Right lobe of liver (tissue), 6 donors: ENCODE measurements at regions not wholly inside any gene's neighbourhood (a gene's known extent, or its start where the extent isn't known, plus 50 kb on each side); places are given as distances from the start of the nearest gene placed in this dataset.
A peak's percentile ranks its signal among the peaks of the same experiment; 100 is the strongest.

Source experiments
- ATAC-seq, 4 donors: fragments of 200-7000 bp; cut with Tn5 transposase; one replicate each; pipeline ENCODE4 v1.9.1; 2020; ENCODE audit warnings: mild to moderate bottlenecking in 4 of 4, moderate library complexity in 4 of 4
- DNase-seq, 3 donors: peaks; one replicate each; pipeline ENCODE4 v3.0.0-alpha.2; 2020
- H3K27ac ChIP-seq, 3 donors: fragments of 200-600 bp; one replicate each; pipeline ENCODE4 v1.8.0; 2022
- H3K27me3 ChIP-seq, 2 donors: fragments of 200-600 bp; one replicate each; pipeline ENCODE4 v1.8.0; 2022
- H3K36me3 ChIP-seq, 4 donors: fragments of 200-600 bp; sonication (generic) in 1 of 4; one replicate each; pipeline versions ENCODE4 v1.5.1 to v1.8.0; 2017 to 2022; ENCODE audit warnings: control low read depth in 1 of 4
- H3K4me1 ChIP-seq, 4 donors: fragments of 200-600 bp; sonication (generic) in 1 of 4; one replicate each; pipeline versions ENCODE4 v1.5.1 to v1.8.0; 2017 to 2022; ENCODE audit warnings: control low read depth in 1 of 4
- H3K4me3 ChIP-seq, 3 donors: fragments of 200-600 bp; one replicate each; pipeline ENCODE4 v1.8.0; 2022
- H3K9me3 ChIP-seq, 4 donors: fragments of 200-600 bp; sonication (generic) in 1 of 4; one replicate each; pipeline versions ENCODE4 v1.5.1 to v1.8.0; 2017 to 2022; ENCODE audit warnings: control low read depth in 1 of 4
- POLR2A ChIP-seq: fragments of 450-650 bp; IDR thresholded peaks from one replicate; pipeline ENCODE4 v1.6.1; 2017; ENCODE audit warnings: antibody characterized with exemption, mild to moderate bottlenecking
- WGBS: methylation state at CpG from one replicate; pipeline ENCODE4 v1.1.6; 2018; ENCODE audit warnings: low coverage, low lambda C conversion rate; ENCODE audit not compliant: insufficient coverage; ENCODE audit errors: missing lambda C conversion rate; 5-methylcytosine and 5-hydroxymethylcytosine counted together
- intact Hi-C, 2 donors: fragments of 100-400 bp; cut with DNase I; formaldehyde crosslinking; loops; one replicate each; pipeline versions ENCODE4 v1.11.2 to v1.14.1; 2022
- TF ChIP-seq, protein P1 (sequence below), 4 donors: fragments of 200-600 bp in 3 of 4; fragments of 450-650 bp in 1 of 4; IDR thresholded peaks; one replicate each; pipeline versions ENCODE4 v1.5.1 to v1.8.0; 2016 to 2022; ENCODE audit warnings: antibody characterized with exemption in 4 of 4, mild to moderate bottlenecking in 2 of 4
- donor health status: DM: no; HTN: yes; CAD: no.
- donor health status: DM: no; HTN: no; CAD: no.
- donor health status: DM: no; HTN: no; CAD: no.
- donor health status: DM: no; HTN: yes; CAD: no.
- donor health status: DM: no; HTN: yes; CAD: no.

DNA sequence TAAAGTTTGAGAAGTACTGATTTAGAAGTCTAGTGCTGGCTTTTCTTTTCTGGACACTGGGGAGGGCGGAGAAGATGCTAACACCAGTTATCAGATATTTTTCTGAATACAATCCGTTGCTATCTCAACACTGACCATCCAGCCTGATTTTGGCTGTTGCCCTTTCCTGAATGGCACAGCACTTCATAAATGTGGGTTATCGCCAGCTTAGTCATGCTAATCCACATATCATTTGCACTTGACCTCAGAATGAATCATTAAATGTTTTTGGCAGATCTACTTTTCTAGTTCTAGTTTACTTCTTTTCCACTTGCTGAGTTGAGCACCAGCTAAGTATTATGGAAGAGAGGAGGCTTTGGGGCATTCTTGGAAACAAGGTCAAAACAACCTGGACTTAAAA is 60.8 kb upstream of the ESX1 start:
- 35% methylated on average over 2 of the region's 3 CpGs for WGBS
- intact Hi-C loops, result no loop called here
- ATAC-seq (peak in 1 of 4 donors; percentile 44), DNase-seq (no peak)
- no peak for TF ChIP-seq POLR2A
- TF ChIP-seq, protein P1, sequence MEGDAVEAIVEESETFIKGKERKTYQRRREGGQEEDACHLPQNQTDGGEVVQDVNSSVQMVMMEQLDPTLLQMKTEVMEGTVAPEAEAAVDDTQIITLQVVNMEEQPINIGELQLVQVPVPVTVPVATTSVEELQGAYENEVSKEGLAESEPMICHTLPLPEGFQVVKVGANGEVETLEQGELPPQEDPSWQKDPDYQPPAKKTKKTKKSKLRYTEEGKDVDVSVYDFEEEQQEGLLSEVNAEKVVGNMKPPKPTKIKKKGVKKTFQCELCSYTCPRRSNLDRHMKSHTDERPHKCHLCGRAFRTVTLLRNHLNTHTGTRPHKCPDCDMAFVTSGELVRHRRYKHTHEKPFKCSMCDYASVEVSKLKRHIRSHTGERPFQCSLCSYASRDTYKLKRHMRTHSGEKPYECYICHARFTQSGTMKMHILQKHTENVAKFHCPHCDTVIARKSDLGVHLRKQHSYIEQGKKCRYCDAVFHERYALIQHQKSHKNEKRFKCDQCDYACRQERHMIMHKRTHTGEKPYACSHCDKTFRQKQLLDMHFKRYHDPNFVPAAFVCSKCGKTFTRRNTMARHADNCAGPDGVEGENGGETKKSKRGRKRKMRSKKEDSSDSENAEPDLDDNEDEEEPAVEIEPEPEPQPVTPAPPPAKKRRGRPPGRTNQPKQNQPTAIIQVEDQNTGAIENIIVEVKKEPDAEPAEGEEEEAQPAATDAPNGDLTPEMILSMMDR (IDR thresholded peaks at IDR 0.05), result no peak
- H3K4me1 ChIP-seq, result no peaks in the 10 kb centered on the region
- no peaks in the 10 kb centered on the region for H3K36me3 ChIP-seq
- no peaks in the 10 kb centered on the region for H3K27me3 ChIP-seq
- no peak overlapping the region for H3K27ac ChIP-seq
- H3K9me3 ChIP-seq, result no peaks in the 10 kb centered on the region
- no peak overlapping the region for H3K4me3 ChIP-seq

DNA sequence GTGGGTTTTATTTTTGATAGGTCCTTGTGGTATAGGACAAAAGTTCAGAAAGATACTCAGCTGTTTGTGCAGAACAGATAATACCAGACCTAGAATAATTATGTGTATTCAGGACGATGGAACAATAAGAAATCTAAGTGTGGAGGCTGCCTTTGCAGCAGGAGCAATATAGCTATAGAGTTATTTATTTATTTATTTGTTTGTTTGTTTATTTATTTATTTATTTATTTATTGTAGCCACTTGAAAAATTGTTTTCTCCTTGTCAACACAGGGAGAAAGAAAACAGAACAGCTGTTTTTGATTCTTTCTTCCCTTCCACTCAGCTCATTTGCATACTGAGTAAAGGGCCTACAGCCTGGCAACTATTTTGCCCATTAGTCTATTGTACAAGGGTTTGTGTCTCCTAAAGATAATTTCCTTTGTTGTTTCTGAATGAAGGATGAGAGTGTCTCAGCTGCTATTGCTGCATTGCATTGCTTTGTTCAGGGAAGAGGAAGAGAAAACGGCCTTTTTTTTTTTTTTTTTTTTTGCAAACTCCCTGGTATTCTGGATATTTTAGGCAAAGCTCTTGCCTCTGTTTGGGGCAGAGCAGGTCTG is 56.0 kb upstream of the ESX1 start:
- H3K4me1 ChIP-seq, result no peaks in the 10 kb centered on the region
- no peaks in the 10 kb centered on the region for H3K9me3 ChIP-seq
- H3K27me3 ChIP-seq, result no peaks in the 10 kb centered on the region
- TF ChIP-seq, protein P1 (IDR thresholded peaks at IDR 0.05), result no peak
- no peak for TF ChIP-seq POLR2A
- no peak for ATAC-seq
- 39% methylated on average over 2 of the region's 2 CpGs for WGBS
- no peaks in the 10 kb centered on the region for H3K36me3 ChIP-seq
- intact Hi-C loops, result no loop called here
- no peak overlapping the region for H3K27ac ChIP-seq
- no peak for DNase-seq
- no peak overlapping the region for H3K4me3 ChIP-seq

DNA sequence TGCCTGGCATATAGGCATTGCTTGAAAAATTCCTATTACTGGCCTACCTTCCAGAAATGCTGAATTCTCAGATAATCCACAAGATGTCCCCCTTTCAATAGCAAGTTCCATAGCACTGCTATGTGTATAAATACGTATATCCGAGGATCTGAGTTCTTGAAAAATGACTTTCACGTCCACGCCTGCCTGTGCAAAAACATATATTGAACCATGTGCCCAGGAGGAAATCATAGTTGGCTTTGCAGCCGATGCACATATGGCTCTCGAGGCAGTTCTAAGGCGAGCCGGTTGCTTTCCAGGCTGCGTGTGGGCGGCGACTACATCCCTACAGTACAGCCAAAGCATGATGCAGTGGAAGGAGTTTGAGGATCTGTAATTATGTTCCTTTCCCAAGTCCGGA is 55.4 kb upstream of the ESX1 start:
- ATAC-seq (peak; percentile 21 to 77 (median 58)), DNase-seq (no peak)
- no peaks in the 10 kb centered on the region for H3K4me1 ChIP-seq
- intact Hi-C loops, result no loop called here
- 30% methylated on average over 8 of the region's 12 CpGs for WGBS
- no peaks in the 10 kb centered on the region for H3K27me3 ChIP-seq
- no peaks in the 10 kb centered on the region for H3K9me3 ChIP-seq
- no peak for TF ChIP-seq POLR2A
- TF ChIP-seq, protein P1 (IDR thresholded peaks at IDR 0.05), result peak in 3 of 4 donors; percentile 16 to 28 (median 26)
- no peaks in the 10 kb centered on the region for H3K36me3 ChIP-seq
- no peak overlapping the region for H3K27ac ChIP-seq
- no peak overlapping the region for H3K4me3 ChIP-seq

DNA sequence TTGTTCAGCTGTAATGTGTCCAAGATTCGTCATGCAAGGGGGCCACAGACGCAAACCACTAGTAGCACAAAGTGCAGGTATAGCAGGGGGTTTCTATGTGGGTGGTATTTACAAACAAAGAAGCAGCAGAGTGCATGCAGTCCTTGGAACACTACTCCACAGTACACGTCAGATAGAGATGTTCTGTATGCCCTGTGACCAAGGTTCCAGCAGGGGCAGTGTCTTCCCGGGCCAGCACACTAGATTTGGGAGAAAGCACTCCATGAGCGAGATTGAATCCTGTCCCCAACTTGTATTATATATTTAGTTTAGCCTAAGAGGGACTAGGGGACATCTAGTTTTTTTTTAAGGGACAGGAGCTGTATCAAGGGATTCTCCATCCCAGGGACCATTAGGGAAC is 54.4 kb upstream of the ESX1 start:
- 70% methylated on average over 4 of the region's 5 CpGs for WGBS
- H3K4me3 ChIP-seq, result no peak overlapping the region
- H3K4me1 ChIP-seq, result no peaks in the 10 kb centered on the region
- no peak overlapping the region for H3K27ac ChIP-seq
- DNase-seq (no peak), ATAC-seq (no peak)
- no peaks in the 10 kb centered on the region for H3K27me3 ChIP-seq
- H3K36me3 ChIP-seq, result no peaks in the 10 kb centered on the region
- intact Hi-C loops, result no loop called here
- no peaks in the 10 kb centered on the region for H3K9me3 ChIP-seq
- no peak for TF ChIP-seq POLR2A
- TF ChIP-seq, protein P1 (IDR thresholded peaks at IDR 0.05), result no peak

DNA sequence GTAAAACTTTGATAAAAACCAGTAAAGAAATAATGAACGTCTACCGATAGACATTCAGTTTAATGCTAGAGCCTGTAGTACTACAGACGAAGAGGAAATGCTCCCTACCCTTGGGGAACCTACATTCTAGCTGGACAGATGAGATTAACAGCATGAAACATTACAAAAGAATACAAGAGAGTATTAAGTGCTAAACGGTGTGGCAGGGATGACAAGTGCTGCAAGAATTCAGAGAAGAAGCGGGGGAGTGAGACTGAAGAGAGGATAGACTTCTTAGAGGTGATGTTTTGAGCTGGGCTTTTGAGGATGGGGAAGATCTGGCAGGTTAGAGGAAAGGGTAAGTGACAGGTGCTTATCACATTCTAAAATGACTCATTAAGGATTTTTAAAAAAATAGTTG is 52.6 kb upstream of the ESX1 start:
- intact Hi-C loops, result no loop called here
- Histone ChIP-seq H3K36me3 (no peaks in the 10 kb centered on the region), H3K4me3 (no peak overlapping the region), H3K27ac (no peak overlapping the region), H3K9me3 (no peaks in the 10 kb centered on the region), H3K4me1 (no peaks in the 10 kb centered on the region), H3K27me3 (no peaks in the 10 kb centered on the region)
- 54% methylated on average over 5 of the region's 5 CpGs for WGBS
- DNase-seq, result no peak
- no peak for ATAC-seq
- TF ChIP-seq, protein P1 (IDR thresholded peaks at IDR 0.05), result no peak
- no peak for TF ChIP-seq POLR2A
